HG02610 (cell line): ENCODE measurements at regions not wholly inside any gene's neighbourhood (a gene's known extent, or its start where the extent isn't known, plus 50 kb on each side); places are given as distances from the start of the nearest gene placed in this dataset.

ENCODE experiments used
- ATAC-seq: cut with Tn5 transposase; IDR thresholded peaks from one replicate; pipeline ENCODE4 v1.9.1; 2021; ENCODE audit warnings: mild to moderate bottlenecking, moderate library complexity; ENCODE audit not compliant: unreplicated experiment

- ATAC-seq: no peak
These were observed 223.1 kb upstream of the GLI3 start for GRCh38 chr7:42460148-42460547.

- ATAC-seq: no peak
These were observed 220.7 kb upstream of the GLI3 start for GRCh38 chr7:42457663-42458062.

DNA sequence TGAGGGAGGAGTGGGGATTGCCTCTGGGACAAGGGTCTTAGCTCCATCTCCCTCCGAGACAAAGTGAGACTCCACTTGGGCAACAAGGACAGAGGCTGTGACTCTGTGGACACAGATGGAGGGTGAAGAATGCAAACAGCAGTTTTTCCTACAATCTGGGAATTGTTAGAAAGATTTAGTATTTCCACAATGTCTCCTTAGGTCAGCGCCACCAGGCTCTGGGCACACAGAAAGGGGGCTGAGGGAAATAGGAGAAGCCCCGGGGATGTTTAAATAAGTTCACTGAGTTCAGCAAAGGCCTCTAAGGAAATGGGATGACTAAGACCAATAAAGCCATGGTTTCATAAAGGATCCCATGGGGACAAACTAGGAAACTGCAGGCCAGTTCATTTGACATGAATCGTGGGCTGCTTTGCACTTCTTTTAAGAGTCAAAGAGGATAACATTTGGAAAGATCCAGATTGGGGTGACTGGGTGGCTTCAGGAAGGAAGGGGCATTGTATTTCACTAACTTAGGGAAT, 219.8 kb upstream of the GLI3 start:
- ATAC-seq: no peak

DNA sequence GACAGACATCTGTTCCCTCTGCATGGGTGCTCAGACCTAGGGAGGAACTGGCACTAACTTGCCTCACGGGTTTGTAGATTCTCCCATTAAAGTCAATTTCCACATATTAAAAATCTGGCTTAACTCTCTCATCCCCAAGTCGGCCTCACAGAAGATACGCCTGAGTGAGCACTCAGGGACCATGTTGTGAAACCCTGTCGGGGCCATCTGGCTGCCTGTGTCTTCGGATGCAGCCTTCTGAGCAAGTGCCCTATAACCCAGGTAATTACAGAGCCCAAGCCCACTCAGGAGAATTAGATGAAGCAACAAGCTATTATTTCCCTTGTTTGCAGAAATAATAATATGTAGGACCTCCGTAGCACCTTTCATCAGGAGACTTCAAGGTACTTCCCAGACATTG, 219.3 kb upstream of the GLI3 start:
- ATAC-seq: no peak

GRCh38 chr7:42453931-42454361, 216.9 kb upstream of the GLI3 start:
- no peak for ATAC-seq

DNA sequence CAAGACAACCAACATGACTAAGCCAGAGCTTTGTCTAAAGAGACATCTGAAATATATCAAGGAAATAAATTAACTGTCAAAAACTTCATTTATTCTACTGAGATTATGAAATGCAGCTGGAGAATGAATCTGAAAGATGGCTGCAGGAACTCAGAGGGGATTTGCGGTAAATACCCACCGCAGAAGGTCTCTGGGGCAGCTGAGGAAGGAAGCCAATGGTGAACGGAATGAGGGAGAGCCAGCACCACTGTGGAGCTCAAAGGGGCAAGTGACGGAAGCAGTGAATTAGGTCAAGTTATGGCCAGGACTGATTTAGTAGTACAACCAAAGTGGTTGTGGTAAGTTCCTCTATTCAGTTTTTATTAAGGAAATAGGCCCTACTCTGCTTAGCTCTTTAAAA, 215.3 kb upstream of the GLI3 start:
- ATAC-seq: no peak

GRCh38 chr7:42449431-42449830, 212.4 kb upstream of the GLI3 start:
- ATAC-seq: no peak

- ATAC-seq: no peak
These were observed 211.9 kb upstream of the GLI3 start for GRCh38 chr7:42448901-42449300.

DNA sequence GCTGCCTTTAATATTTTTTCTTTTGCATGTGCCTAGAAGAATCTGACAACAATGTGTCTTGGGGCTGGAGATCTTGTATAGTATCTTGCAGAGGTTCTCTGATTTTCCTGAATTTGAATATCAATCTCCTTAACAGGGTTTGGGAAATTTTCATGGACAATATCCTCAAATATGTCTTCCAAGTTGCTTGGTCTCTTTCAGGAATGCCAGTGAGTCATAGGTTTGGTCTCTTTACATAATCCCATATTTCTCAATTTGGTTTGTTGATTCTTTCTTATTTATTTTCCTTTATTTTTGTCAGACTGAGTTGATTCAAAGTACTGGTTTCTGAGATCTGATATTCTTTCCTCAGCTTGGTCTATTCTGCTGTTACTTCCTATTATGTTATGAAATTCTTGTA, 208.7 kb upstream of the GLI3 start:
- no peak for ATAC-seq

- ATAC-seq: no peak
These were observed 203.9 kb upstream of the GLI3 start for GRCh38 chr7:42440951-42441350.

DNA sequence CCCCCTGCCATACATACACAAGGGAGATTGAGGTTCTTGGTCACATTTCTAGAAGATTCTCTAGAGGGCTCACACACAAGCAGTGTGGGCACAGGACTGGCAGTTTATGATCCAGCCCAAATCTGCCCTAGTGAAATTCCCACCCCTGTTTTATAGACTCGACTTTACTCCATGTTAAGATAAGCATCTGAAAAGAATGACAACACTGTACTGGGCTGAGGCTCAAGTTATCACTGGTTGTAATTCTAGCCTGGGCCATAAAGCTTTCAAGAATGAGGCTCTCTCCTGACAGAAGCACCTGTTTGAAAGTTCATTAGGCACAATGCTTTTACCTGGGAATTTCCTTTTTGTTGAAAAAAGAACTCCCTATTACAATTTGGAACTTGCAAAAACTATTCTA, 195.6 kb upstream of the GLI3 start:
- no peak for ATAC-seq

DNA sequence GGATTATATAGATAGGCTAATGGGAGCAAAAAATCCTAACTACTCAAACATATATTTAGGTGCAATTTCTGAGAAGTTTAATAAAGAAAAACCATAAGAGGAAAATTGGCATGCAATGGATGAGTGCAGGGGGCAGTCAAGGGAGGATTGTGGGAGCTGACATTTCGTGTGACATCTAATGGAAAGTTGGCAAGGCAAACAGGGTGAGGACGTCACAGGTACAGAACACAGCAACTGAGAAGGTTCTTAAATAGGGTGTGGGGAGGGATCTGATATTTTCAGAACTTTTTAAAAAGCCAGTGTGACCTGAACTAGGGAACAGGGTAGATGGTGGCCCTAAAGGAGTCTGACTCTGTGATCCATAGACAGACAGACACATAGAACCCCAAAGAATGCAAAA, 194.9 kb upstream of the GLI3 start:
- no peak for ATAC-seq

DNA sequence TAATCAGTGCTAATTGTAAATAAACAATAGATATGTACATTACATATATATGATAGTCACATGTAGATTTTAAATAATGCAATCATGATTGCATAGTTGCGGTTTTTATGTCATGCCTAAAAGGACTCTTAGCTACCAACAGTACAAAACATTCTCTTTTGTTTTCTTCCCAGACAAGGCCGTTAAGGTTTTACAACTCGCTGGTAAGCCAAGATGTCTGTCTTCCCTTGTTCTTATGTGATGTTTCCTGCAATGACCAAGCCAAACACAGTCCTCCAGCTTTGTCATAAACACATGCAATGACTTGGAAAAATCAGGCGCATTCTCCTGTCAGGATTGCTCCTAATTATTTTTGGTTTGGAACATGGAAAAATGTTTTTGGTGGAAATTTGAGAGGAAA, 192.3 kb upstream of the GLI3 start:
- no peak for ATAC-seq

- ATAC-seq: no peak
These were observed 189.2 kb upstream of the GLI3 start for GRCh38 chr7:42426163-42426562.

DNA sequence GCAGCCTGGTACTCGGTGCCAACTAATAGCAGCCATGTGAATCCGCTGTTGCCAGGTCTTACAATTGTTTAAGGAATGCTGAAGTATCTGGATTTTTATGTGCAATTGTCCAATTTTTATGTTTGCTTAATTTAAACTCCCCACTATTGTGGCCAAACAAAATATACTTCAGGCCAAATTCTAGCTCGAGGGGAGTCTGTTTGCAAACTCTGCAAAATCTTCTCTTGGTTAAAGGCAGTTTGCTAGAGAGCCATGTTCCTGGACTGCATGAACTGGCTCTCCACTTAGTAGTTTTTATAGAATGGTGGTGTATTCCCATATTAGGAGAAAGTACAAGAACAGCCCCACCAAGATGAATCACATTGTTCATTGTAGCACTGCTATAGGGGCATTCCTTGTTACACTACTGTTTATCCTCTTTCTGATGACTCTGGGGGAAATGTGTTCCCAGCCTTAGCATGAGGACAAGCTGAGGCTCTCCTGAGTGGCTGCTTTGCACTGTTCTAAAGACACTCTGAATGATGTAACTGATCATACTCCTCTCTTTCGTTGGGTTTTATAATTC, 178.0 kb upstream of the GLI3 start:
- ATAC-seq: no peak

DNA sequence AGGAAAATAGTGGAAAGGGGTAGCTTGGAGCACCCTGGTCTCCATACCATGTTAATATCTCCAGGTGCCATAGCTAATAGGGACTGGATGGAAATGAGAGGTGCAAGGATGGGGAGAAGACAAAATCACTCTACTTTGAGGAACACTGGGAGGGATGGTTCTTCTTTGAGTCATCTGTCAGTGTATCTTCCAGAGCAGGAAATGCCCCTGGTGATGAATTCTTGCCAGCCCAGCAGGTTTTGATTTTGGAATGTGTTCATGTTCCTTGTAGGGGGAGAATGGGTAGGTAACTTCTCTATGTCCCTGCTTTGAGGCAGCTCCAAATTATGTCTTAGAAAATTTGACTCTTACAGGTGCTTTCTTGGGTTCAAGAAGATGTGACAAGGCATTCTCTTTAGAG, 177.0 kb upstream of the GLI3 start:
- no peak for ATAC-seq

- no peak for ATAC-seq
These were observed 172.3 kb upstream of the GLI3 start for GRCh38 chr7:42409296-42409695.

GRCh38 chr7:42407833-42408232, 170.8 kb upstream of the GLI3 start:
- no peak for ATAC-seq

DNA sequence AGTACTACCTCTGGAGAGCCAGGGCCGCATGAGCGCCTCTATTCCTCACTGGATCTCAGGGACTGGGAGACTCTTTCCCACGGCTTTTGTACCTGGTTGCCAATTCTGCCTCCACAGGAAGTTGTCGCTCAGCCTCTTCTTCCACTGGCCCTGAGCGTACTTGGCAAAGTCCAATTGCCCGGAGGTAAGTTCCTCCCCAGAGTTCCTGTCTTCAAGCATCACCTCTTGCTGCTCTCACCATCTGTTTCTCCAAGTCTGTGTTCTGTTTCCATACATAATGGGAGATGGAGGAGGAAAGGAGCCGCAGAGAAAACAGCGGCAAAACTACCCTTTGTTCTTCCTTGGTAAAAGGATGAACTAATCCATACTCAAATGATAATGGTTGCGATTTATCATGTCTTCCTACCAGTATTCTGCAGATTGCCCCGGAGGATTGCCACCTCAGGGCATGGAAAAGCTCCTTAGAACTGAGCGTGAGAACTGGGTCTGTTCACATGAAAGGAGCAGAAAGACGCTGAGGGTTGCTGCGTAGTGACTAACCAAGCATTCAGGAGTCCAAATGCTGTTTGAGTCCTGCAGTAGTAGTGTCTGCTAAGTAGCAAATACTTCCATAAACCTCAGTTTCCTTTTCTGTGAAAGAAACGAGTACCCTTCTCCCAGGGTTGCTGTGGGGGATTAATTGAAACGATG, 170.2 kb upstream of the GLI3 start:
- ATAC-seq: no peak

DNA sequence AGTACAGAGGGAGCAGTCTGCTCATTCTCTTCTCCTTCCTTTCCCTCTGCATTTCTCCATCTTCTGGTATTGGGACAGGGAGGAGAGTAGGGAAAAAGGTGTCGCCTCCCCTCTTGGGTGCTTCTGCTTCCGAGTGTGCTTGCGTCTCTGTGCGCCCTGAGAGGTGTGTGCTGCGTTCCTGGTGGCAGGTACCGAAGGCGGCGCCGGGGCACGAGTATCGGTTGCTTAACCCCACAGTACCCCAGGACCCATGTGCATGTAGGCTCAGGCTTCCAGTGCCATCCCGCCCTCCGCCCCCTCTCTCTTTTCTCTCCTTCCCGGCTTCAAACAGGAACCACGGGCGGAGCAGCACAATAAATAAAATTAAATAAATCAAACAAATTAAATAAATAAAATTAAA, 169.3 kb upstream of the GLI3 start:
- ATAC-seq: no peak

DNA sequence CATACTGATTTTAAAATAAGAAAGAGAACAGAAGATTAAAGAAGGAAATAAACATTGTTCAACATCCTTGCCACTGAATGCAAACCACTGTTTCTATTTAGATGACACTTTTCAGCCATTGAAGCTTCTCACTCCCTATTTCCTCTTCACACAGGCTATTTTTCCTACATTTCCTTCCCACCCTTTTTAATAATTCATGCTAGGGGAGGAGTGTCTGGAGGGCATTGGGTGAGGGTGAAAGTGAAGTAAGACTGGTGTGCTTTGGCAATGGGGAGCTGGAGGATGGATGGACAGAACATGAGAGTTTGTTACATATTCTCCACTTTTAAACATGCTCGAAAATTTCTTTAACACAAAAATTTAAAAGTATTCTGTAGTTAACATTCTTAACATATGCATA, 168.8 kb upstream of the GLI3 start:
- ATAC-seq: no peak

DNA sequence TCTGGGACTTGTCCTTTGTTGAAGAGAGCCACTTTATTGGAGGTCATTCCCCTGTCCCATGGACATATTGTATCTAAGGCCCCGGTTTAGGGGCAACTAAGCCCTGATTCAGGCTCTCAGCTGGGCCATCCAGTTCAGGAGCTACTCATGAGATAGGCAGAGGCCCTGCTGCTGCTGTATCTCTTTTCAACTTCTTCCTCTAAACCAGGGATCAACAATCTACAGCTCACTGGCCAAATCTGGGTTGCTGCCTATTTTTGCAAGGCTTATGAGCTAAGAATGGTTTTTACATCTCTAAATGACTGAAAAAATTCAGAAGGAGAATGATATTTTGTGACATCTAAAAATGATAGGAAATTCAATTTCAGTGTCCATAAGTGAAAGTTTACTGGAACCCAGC, 166.8 kb upstream of the GLI3 start:
- no peak for ATAC-seq

GRCh38 chr7:42400961-42401360, 164.0 kb upstream of the GLI3 start:
- no peak for ATAC-seq
